Lower leg skin (tissue), 3 donors: ENCODE measurements at regions not wholly inside any gene's neighbourhood (a gene's known extent, or its start where the extent isn't known, plus 50 kb on each side); places are given as distances from the start of the nearest gene placed in this dataset.

ENCODE experiments used
- POLR2A ChIP-seq, 2 donors: fragments of 450-650 bp; IDR thresholded peaks; one replicate each; pipeline ENCODE4 v1.6.1; 2016 to 2017; ENCODE audit warnings: antibody characterized with exemption in 2 of 2, mild to moderate bottlenecking in 1 of 2, moderate library complexity in 1 of 2
- TF ChIP-seq, protein P1 (sequence below), 3 donors: fragments of 450-650 bp; IDR thresholded peaks; one replicate each; pipeline ENCODE4 v1.5.1; 2016; ENCODE audit warnings: antibody characterized with exemption in 3 of 3, mild to moderate bottlenecking in 3 of 3, moderate library complexity in 2 of 3

DNA sequence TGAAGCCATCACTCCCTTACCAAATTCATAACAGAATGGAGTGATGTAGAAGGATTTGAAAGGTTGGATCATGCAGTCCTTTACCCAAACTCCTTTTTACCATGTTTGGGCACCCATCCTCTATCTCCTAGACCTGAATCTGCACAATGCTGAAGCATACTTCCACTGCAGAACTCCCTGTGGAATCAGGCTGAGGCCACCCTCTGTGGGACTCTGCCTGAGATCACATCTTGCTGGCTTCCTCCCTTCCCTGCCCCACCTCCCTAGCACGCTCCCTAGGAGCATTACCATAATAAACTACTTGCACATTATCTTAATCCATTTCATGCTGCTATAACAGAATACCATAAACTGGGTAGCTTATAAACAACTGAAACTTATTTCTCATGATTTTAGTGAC, 68.4 kb upstream of the VSTM2B start:
- TF ChIP-seq, protein P1, sequence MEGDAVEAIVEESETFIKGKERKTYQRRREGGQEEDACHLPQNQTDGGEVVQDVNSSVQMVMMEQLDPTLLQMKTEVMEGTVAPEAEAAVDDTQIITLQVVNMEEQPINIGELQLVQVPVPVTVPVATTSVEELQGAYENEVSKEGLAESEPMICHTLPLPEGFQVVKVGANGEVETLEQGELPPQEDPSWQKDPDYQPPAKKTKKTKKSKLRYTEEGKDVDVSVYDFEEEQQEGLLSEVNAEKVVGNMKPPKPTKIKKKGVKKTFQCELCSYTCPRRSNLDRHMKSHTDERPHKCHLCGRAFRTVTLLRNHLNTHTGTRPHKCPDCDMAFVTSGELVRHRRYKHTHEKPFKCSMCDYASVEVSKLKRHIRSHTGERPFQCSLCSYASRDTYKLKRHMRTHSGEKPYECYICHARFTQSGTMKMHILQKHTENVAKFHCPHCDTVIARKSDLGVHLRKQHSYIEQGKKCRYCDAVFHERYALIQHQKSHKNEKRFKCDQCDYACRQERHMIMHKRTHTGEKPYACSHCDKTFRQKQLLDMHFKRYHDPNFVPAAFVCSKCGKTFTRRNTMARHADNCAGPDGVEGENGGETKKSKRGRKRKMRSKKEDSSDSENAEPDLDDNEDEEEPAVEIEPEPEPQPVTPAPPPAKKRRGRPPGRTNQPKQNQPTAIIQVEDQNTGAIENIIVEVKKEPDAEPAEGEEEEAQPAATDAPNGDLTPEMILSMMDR (IDR thresholded peaks at IDR 0.05) = no peak
- no peak for TF ChIP-seq POLR2A (IDR thresholded peaks at IDR 0.05)
